Endothelial cell of umbilical vein (primary cell): ENCODE measurements at regions not wholly inside any gene's neighbourhood (a gene's known extent, or its start where the extent isn't known, plus 50 kb on each side); places are given as distances from the start of the nearest gene placed in this dataset.

Experiments
- BruUV-seq: library from RNA; stranded (reverse); fragments of 400-500 nt; replicated peaks from 2 replicates; lab custom pipeline; 2021; lab: Mats Ljungman, UMichigan
- CTCF ChIA-PET: fragments of 300-600, 350-600 bp; sonication (Branson Sonifier 250); formaldehyde crosslinking; loops from one replicate; lab custom pipeline; 2021; ENCODE audit warnings: antibody characterized with exemption, inconsistent platforms; lab: Charles Lee
- POLR2A ChIA-PET: fragments of 300-600, 350-600 bp; sonication (Branson Sonifier 250); formaldehyde crosslinking; loops from one replicate; lab custom pipeline; 2021; ENCODE audit warnings: antibody characterized with exemption, inconsistent platforms; lab: Charles Lee
- DNase-seq: peaks from one replicate; pipeline ENCODE4 v3.0.0-alpha.2; 2011; ENCODE audit warnings: low read depth, low spot score
- FAIRE-seq: peaks from 2 replicates; lab custom pipeline; 2011; peaks lifted over from hg19 to GRCh38; lab: Jason Lieb, UNC
- H2AFZ ChIP-seq: 2 replicates; pipeline ENCODE4 v1.6.0; 2012; ENCODE audit warnings: low read depth, low read length, control low read depth, inconsistent platforms
- H3K27ac ChIP-seq: 2 replicates; pipeline ENCODE4 v1.5.1; 2011; ENCODE audit warnings: low read depth, mild to moderate bottlenecking, control low read depth, low read length, moderate library complexity; ENCODE audit not compliant: insufficient read depth
- H3K27me3 ChIP-seq, 2 experiments: 2 replicates each; pipeline versions ENCODE4 v1.6.0 to v1.6.1; 2011; ENCODE audit warnings: low read length in 2 of 2, mixed read lengths in 1 of 2; ENCODE audit not compliant: control insufficient read depth in 2 of 2, insufficient read depth in 2 of 2
- H3K36me3 ChIP-seq, 2 experiments: 2 replicates in 1 of 2; 3 replicates in 1 of 2; pipeline ENCODE4 v1.5.1; 2011; ENCODE audit warnings: low read length in 2 of 2, mild to moderate bottlenecking in 1 of 2, moderate library complexity in 1 of 2; ENCODE audit not compliant: control insufficient read depth in 2 of 2, insufficient read depth in 2 of 2; ENCODE audit errors: extremely low read depth in 1 of 2
- H3K4me1 ChIP-seq: 3 replicates; pipeline ENCODE4 v1.5.1; 2011; ENCODE audit warnings: mild to moderate bottlenecking, low read length; ENCODE audit not compliant: control insufficient read depth, insufficient read depth; ENCODE audit errors: extremely low read depth
- H3K4me2 ChIP-seq: 2 replicates; pipeline ENCODE4 v1.6.1; 2011; ENCODE audit warnings: low read length, control low read depth, mixed read lengths; ENCODE audit not compliant: insufficient read depth
- H3K4me3 ChIP-seq, 3 experiments: fragments of 200-600 bp in 1 of 3; sonication (generic), shearing (Covaris generic) in 1 of 3; replicated peaks in 1 of 3; 2 replicates each; pipeline ENCODE4 v1.5.1; 2011 to 2016; ENCODE audit warnings: control low read depth in 3 of 3, low read length in 3 of 3, mild to moderate bottlenecking in 2 of 3, inconsistent platforms in 1 of 3, low read depth in 1 of 3, moderate library complexity in 1 of 3; ENCODE audit not compliant: insufficient read depth in 1 of 3
- H3K79me2 ChIP-seq: 2 replicates; pipeline ENCODE4 v1.6.0; 2012; ENCODE audit warnings: low read length, inconsistent platforms; ENCODE audit not compliant: control insufficient read depth, insufficient read depth
- H3K9ac ChIP-seq: replicated peaks from 2 replicates; pipeline ENCODE3; 2011; ENCODE audit warnings: low read length, control low read depth; ENCODE audit not compliant: insufficient read depth; ENCODE audit errors: extremely low read depth
- H3K9me1 ChIP-seq: replicated peaks from 3 replicates; pipeline ENCODE4 v1.6.0; 2011; ENCODE audit warnings: mild to moderate bottlenecking, low read length; ENCODE audit not compliant: control insufficient read depth, insufficient read depth; ENCODE audit errors: extremely low read depth
- H3K9me3 ChIP-seq: replicated peaks from 2 replicates; pipeline ENCODE4 v1.5.1; 2012; ENCODE audit warnings: low read length, inconsistent platforms; ENCODE audit not compliant: control insufficient read depth, insufficient read depth
- H4K20me1 ChIP-seq: replicated peaks from 2 replicates; pipeline ENCODE3; 2011; ENCODE audit warnings: mild to moderate bottlenecking, low read length; ENCODE audit not compliant: control insufficient read depth, insufficient read depth; ENCODE audit errors: extremely low read depth
- CTCF ChIP-seq, 2 donors: IDR thresholded peaks; 1 replicate in 1 of 2; 2 replicates in 1 of 2; pipeline ENCODE4 v1.5.1; 2011; ENCODE audit warnings: low read length in 2 of 2, mild to moderate bottlenecking in 2 of 2, moderate library complexity in 2 of 2, control low read depth in 1 of 2, inconsistent platforms in 1 of 2, low read depth in 1 of 2; ENCODE audit not compliant: insufficient read depth in 1 of 2; ENCODE audit errors: extremely low read depth in 1 of 2
- EZH2 ChIP-seq: IDR thresholded peaks from 2 replicates; pipeline ENCODE4 v1.6.1; 2012; ENCODE audit warnings: borderline replicate concordance, low read depth, mild to moderate bottlenecking, moderate library complexity, low read length, inconsistent platforms; ENCODE audit not compliant: severe bottlenecking
- FOS ChIP-seq: IDR thresholded peaks from 2 replicates; pipeline ENCODE4 v1.6.1; 2011; ENCODE audit warnings: mild to moderate bottlenecking, low read length, moderate library complexity, borderline replicate concordance; ENCODE audit not compliant: insufficient read depth
- GATA2 ChIP-seq: IDR thresholded peaks from 2 replicates; pipeline ENCODE4 v1.7.0; 2011; ENCODE audit warnings: low read depth, mild to moderate bottlenecking, moderate library complexity, mixed read lengths, low read length; ENCODE audit not compliant: insufficient read length, insufficient read depth
- JUN ChIP-seq: IDR thresholded peaks from 2 replicates; pipeline ENCODE4 v1.6.1; 2011; ENCODE audit warnings: borderline replicate concordance, low read depth; ENCODE audit not compliant: insufficient read length, insufficient read depth
- MAX ChIP-seq: IDR thresholded peaks from 2 replicates; pipeline ENCODE4 v1.6.1; 2011; ENCODE audit not compliant: insufficient read depth, insufficient read length
- MYC ChIP-seq: IDR thresholded peaks from one replicate; pipeline ENCODE4 v1.6.1; 2011; ENCODE audit warnings: mild to moderate bottlenecking, low read depth, low read length
- POLR2A ChIP-seq: IDR thresholded peaks from 2 replicates; pipeline ENCODE4 v1.6.1; 2012; ENCODE audit warnings: low read depth, mild to moderate bottlenecking, control low read depth, low read length
- POLR2AphosphoS5 ChIP-seq: IDR thresholded peaks from 2 replicates; pipeline ENCODE4 v1.6.1; 2012; ENCODE audit warnings: low read depth, mild to moderate bottlenecking, control low read depth, low read length, moderate library complexity; ENCODE audit not compliant: insufficient read depth
- dilution Hi-C: fragments of 300-500 bp; cut with MboI; formaldehyde crosslinking; loops from one replicate; pipeline ENCODE4 v1.15.0; 2019; ENCODE audit warnings: low sequenced_read_pairs; ENCODE audit not compliant: extremely low pct_ligation_motif_present
- intact Hi-C: fragments of 100-400 bp; cut with micrococcal nuclease; formaldehyde crosslinking; loops from one replicate; pipeline ENCODE4 v1.10.0; 2022

- ChIA-PET POLR2A (no interaction called here), CTCF (interaction anchor here (1.4 to 4.5 kb wide), 2 partner anchors 53 to 141 kb away, joined by 3 to 37 read pairs; partner anchors contain the start of gene DOCK9)
- DNase-seq (no peak), FAIRE-seq (no peak)
- Histone ChIP-seq H3K4me1 (peaks cover 31% of the 10 kb centered on the region), H3K4me2 (no peak overlapping the region), H2AFZ (no peak overlapping the region), H3K27ac (no peak overlapping the region), H3K36me3 (no peaks in the 10 kb centered on the region), H3K4me3 (no peak overlapping the region), H3K79me2 (no peaks in the 10 kb centered on the region), H3K9me1 (no peaks in the 10 kb centered on the region), H3K9ac (no peak overlapping the region), H4K20me1 (no peaks in the 10 kb centered on the region), H3K27me3 (no peaks in the 10 kb centered on the region), H3K9me3 (no peaks in the 10 kb centered on the region)
- no TSS peak for BruUV-seq
- dilution Hi-C loops = no loop called here
- intact Hi-C loops = loop anchor here (5.0 to 10.0 kb wide), 2 partner anchors 138 to 234 kb away; no protein-coding TSS in a partner anchor
- TF ChIP-seq POLR2AphosphoS5 (no peak), EZH2 (no peak), CTCF (IDR thresholded peaks at IDR 0.05; ENCODE audit: extremely low read depth in 1 of 2, insufficient read depth in 1 of 2, low read depth in 1 of 2, low read length in 2 of 2) (no peak), JUN (no peak), GATA2 (no peak), POLR2A (no peak), MYC (no peak), FOS (no peak), MAX (no peak)
These were observed 52.5 kb upstream of the DOCK9 start for GRCh38 chr13:99030326-99030725.
